Activated naive CD8-positive, alpha-beta T cell treated with anti-CD3 and anti-CD28 coated beads, Interleukin-2, amount 50 U/mL, for 16 hours (primary cell): ENCODE measurements at regions not wholly inside any gene's neighbourhood (a gene's known extent, or its start where the extent isn't known, plus 50 kb on each side); places are given as distances from the start of the nearest gene placed in this dataset.
"Not testable (repeated sequence)": the region's sequence is repeated elsewhere in the genome, so short reads cannot be mapped to it uniquely, and the experiment has no call there.

Experiments used
- DNase-seq: peaks from one replicate; pipeline ENCODE4 v3.0.0-alpha.2; 2020; ENCODE audit warnings: low read depth, low spot score

DNA sequence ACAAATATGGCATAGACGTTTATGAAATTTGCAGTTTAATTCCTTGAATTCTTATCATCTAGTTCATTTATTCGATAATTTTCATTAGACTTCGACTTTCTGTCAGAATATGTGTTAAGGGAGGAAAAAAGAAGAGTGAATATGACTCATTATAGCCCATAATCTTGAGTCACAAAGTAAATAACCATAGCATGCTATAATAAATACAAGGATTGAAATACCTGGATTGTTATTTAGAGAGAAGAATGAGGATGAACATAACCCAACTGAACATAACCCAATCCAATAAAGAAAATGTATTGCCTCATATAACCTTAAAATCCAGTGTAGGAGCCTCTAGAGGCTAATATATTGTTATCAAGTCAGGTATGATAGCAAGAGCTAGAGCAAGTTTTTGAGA is 1858.3 kb upstream of the RAG2 start:
- no peak for DNase-seq

DNA sequence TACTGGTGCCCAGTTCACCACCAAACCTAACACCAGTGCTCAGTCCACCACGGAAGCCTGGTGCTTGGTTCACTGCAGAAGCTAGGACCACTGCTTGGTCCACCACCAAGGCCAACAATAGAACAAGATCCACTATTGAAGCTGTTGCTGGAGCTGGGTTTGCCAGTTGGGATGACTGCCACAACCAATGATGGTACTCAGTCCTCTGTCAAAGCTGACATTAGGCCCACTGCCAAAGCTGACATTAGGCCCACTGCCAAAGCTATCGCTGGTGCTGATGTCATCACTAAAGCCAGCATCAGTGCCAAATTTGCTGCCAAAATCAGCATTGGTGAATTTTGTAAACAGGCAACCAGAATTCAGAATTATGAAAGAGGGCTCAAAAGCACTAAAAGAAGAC is 1850.2 kb upstream of the RAG2 start:
- no peak for DNase-seq

DNA sequence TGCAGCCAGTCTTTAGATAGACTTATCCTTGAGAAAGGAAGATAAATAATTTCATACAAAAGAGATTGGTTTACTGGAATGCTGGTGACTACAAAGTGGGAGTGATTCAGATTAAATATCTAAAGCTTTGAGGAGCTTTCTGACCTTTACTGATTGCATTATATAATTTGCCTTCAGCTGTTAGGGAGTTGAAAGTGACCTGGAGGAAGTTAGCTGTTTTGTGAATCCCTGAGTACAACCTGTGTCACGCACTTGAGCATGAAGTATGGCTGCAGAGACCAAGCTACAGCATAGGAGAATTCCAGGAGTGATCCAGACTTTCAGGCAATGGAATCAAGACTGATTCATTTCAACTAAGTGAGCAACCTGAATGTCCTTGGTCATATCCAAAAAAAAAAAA is 1848.3 kb upstream of the RAG2 start:
- no peak for DNase-seq

DNA sequence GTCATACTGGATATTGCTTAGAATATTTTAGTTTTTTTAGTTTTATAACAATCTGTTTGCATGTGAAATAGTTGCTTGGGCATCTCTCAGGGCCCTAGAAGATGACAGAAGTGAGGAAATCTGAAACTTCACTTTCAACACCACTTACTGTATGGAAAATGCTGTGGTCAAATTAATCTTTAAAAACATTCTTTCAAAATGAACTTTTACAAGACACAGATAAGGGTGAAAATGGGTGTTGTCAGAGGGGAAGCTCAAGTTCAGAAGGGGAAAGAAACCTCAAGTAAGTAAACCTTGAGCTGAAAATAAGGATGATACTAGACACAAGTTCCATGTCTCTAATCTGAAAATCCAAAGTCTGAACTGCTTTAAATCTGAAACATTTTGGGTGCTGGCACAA is 1840.1 kb upstream of the RAG2 start:
- no peak for DNase-seq

DNA sequence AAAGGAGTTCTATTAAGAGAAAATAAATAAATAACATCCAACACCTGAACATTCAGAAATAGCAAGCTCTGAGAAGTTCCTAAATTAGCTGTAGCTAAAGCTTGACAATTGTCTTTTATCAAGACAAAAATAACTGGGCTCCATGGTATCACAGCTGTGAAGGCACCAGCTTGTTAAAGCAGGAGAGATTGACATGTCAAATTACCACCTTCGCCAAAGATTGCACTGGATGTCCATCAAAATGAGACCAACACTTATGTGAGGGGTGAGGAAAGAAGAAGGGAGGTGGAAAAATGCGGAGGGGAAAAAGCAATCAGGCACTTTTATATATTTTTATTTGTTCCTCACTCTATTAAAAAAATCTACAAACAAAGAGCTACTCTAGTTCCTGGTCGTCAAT is 1827.5 kb upstream of the RAG2 start:
- no peak for DNase-seq

DNA sequence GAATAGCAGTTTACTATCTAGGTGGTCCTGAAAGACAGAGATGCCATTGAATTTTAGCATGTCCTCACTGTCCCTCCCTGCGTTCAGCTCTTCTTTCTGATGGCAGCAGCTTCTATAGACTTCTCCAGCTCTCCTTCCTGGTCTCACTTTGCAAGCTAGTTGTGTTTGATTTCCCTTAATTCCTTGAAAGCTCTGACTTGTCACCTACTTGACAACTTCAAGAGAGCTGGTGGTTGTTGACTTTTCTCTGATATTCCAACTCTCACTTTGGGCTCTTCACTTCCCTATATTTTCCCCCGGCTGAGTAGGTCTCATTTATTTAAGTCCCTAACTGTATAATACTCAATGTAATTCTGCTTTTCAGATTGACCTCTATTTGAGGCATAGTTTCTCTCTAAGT is 1825.0 kb upstream of the RAG2 start:
- DNase-seq, result no peak

DNA sequence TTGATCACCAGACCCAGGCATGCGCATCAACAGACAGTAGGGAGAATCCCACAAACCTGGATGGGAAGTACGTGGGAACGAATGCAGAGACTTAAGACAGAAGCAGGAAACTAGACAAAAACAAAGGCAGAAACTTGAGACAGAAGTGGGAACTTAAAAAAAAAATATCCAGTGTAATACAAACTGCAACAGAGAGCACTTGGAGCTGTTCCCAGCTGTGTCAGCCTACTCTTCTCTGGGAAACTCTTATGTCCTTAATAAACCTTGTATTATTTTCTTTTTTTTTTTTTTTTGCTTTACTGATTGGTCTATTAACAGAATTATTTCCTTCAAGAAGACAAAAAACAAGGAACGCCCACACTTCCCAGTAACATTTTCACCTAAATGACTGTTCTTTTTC is 1818.1 kb upstream of the RAG2 start:
- no peak for DNase-seq

DNA sequence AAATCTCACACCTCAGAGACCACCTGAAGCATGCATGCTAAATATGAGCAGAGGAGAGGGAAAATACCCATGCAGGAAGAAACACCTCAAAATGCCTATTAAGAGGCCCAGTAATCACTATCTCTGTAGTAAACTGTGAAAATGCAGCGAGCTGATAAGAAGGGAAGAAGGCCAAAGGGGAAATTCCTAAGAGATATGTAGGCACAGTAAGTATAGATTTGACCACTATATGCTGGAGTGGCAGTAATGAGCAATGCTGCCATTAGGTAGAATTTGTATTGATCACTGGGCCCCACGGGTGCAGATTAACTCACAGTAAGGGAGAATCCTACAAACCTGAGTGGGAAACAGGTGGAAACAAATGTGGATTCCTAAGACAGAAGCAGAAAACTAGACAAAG is 1813.1 kb upstream of the RAG2 start:
- no peak for DNase-seq

DNA sequence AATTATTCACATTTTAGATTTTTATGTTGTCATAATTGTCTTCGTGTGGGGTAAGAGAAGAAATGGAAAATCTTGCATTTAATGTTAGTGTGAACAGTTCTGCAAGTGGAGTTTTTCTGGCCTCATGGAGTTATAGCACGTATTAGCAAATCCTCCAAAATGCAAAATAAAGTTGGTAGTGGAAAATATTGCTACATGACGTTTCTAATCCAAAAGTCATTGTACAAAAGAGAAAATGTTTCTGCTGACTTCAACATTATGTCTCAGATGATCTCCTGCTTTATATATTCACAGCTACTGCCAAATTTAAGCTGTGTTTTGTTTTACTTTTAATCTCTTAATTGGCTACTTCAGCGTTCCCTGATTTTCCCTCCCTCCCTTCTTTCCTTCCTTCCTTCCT is 1804.0 kb upstream of the RAG2 start:
- DNase-seq, result no peak

DNA sequence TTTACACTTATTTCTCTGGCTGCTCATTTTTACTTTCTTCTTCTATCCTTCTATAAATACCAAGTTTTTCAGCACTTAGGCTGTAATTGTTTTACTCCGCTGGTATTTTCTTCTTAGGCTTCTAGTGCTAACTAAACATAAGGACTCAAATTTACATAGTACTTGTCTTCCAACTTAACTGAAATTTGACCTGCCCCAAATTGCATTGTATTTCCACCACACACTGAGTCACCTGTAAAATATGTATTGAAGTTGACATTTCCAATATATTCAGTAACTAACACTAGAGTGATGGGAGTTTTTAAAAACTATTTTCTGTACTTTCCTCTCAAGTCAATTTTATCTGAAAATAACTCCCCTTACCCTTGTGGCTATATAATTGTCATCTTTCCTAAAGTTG is 1794.1 kb upstream of the RAG2 start:
- DNase-seq, result no peak

DNA sequence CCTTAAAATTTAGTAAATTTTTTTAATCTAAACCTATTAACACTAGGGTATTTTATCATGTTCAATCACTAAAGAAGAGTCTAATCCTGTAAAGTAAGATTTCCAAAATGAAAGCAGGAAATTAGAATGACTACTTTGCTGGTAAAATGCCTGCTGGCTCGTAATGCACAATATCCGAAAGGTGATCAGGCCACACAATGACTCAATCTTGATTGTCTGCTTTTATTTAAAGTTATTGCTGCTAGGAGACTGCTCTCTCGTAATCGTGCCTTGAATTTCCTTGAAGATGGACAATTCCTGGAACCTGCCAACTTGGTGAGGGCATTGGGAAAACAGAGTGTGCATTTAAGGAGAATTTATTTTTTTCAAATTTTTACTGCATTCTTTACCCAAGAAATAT is 1786.5 kb upstream of the RAG2 start:
- no peak for DNase-seq

DNA sequence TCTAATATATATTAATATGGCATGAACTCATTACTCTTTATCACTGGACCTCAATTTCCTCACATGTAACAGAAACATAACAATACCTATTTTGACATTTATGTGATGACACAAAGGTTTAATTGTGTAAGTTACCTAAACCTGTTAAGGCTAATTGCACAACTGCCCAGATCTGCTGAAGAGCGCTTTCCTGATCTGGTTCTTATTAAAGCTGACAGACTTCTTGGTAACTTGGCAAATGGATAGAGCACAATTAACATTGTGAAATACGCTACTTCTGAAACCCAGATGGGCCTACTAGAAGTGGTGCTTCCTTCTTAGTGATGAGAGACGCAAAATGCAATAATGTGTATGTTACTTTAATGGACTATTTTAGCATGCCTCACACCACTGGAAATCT is 1767.2 kb upstream of the RAG2 start:
- DNase-seq, result no peak

DNA sequence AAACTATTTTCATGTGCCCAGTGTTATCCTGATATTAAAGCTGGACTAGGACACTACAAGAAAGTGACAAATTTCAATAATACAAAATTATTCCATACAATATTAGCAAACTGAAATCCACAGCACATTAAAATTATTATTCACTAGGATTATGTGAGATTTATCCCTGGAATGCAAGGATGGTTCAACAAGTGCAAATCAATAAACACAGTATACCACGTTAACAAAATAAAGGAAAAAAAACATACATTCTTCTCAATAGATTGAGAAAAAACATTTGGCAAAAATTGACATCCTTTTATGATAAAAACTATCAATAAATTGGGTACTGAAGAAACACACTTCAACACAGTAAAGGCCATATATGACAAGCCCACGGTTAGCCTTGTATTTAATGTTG is 1758.2 kb upstream of the RAG2 start:
- no peak for DNase-seq

DNA sequence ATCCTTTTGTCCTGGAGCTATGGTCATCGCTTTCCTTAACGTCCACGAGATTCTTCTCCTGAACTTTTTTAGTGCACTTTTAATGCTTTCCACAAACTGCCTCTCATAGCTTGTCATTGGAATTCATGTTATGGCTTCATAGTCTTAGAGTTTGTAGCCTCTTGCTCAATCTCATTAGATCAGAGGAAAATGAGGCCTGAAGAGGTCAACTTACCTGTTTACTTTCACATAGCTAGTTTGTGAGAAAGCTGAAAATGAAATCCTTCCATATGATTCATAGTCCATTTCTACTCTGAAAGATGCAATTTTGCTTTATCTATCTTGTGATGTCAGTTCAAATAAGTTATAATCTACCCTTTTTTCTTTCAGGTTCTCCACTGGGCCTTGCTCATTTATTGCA is 1747.2 kb upstream of the RAG2 start:
- no peak for DNase-seq

DNA sequence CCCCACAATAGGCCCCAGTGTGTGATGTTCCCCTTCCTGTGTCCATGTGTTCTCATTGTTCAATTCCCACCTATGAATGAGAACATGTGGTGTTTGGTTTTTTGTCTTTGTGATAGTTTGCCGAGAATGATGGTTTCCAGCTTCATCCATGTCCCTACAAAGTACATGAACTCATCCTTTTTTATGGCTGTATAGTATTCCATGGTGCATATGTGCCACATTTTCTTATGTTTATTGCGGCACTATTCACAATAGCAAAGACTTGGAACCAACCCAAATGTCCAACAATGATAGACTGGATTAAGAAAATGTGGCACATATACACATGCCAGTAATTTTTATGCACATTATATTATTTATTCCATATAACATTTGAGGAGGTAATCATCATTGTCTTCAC is 1743.6 kb upstream of the RAG2 start:
- DNase-seq, result not testable (repeated sequence)

DNA sequence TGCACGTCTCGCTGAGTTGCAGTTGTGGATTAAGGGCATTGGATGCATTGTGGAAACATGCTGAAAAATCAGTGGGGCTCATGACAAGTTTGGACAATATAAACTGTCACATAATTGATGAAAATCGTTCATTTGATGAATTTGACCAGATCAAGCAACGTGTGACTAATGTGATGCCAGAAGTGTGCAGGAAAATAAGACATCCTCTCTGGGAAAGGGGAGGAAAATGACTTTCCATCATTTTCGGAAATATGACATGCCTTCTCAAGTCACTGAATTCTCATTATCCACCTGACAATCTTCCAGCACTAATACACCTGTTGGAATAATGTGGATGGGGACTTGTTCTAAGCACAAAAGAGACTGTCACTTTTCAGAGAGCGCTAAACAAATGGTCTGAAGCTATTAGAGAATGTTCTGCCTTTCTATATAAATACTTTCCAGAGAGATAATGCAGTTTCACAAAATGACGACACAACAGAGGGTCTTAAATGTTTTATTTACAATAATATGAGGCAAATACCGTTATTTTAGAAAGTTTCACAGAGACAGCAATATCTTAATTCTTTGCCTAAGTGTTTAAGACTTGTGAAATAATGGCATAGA is 1741.9 kb upstream of the RAG2 start:
- DNase-seq, result no peak

DNA sequence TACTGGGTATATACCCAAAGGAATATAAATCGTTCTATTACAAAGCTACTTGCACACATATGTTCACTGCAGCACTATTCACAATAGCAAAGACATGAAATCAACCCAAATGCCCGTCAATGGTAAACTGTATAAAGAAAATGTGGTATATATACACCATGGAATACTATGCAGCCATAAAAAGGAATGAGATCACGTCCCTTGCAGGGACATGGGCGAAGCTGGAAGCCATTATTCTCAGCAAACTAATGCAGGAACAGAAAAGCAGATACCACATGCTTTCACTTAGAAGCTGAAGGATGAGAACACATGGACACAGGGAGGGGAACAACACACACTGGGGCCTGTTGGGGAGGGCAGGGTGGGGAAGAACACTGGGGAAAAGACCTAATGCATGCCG is 1740.0 kb upstream of the RAG2 start:
- not testable (repeated sequence) for DNase-seq

DNA sequence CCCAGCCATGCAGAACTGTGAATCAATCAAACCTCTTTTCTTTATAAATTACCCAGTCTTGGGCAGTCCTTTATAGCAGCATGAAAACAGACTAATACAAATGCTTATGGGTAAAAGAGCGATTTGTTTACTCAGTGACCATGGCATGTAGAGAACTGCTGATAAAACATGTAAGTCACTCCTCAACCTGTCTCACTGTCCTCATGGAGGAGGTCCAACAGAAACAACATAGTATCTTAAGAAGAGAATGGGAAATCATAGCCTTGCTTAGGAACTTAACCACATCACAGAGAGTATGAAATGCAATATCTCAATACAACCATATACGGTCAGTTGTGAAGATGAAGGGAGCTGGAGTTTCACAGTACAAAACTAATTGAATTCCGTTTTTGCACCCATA is 1734.0 kb upstream of the RAG2 start:
- no peak for DNase-seq

DNA sequence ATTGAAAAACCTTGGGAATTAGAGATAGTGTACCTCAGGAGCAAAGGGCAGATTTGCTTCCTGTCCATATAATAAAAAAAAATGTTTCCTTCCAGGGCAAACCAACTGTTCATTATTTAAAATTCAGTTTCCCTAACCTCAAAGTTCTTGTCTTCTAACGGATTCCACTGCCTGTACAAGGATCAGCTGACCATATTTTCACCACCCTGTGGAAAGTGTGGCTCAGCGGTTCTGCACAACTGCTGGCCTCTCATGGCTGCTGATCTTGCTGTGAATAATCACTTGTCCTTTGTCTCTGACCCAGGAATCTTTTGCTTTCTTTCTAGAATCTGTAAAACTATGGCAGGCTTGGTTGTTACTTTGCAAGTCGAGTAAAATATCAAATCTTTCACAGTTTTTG is 1732.5 kb upstream of the RAG2 start:
- no peak for DNase-seq

DNA sequence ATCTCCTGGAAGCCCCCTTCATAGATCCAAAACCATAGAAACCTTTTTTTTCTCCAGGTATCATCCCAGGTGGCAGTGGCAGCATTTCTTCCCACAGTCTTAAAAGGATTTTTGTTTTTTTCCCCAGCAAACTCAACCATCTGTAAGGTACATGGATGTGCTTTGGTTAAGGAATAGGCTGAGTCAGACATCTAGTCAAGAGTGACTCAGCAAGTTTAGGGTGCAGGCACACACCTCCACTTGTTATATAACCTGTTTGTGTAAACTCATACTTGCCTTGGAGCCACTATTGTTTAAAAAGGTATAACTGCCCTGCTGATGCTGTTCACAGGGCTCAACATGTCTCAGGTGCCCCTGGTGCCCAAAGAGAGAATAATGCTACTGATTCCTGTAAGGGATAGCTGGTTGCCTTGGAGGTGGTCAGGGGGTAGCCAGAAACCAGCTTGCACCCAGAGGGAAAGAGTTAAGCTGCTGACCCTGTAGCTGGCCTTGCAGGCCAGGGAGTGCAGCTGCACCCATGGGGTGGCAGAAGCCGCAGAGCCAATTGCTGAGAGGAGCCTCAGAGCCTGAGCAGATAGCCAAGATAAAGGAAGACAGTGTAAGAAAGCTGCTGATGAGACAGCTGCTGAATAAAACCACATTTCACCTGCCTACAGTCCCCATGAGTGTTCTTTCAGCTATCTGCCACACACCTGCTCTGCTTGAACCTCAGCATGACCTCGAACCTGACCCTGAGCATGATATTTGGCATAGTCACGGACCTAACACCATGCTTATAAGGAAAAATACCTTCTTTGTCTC is 1726.1 kb upstream of the RAG2 start:
- no peak for DNase-seq

DNA sequence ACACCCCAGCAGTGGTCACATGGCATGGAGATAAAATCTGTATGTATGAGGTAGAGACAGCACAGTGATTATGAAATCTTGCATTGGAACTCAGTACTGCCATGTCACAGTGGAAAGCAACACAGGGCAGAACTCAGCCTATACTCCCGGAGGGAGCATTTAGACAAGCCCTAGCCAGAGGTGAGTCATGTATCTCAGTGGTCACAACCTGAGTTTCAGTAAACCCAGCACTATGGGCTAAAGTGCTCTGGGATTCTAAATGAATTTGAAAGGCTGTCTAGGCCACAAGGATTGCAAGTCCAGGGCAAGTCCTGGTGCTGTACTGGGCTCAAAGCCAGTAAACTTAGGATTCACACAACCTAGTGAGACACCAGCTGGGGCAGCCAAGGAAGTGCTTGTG is 1717.1 kb upstream of the RAG2 start:
- DNase-seq, result no peak

DNA sequence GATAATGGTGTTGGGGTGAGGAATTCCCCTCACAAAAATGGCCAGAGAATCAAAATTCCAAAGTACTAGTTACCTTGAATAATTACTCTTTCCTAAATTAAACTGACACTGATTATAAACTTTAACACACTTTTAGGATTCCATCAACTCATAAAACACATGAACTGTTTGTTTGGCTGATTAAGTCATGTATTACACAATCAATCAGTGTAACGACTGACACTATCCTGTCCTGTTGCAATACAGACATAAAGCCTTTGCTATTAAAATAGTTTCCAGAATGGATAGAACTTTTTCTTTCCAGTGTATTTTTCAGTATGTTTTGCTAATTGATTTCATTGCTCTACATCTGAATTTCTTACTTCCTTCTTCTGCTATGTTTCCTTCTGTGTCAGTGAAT is 1709.4 kb upstream of the RAG2 start:
- no peak for DNase-seq

DNA sequence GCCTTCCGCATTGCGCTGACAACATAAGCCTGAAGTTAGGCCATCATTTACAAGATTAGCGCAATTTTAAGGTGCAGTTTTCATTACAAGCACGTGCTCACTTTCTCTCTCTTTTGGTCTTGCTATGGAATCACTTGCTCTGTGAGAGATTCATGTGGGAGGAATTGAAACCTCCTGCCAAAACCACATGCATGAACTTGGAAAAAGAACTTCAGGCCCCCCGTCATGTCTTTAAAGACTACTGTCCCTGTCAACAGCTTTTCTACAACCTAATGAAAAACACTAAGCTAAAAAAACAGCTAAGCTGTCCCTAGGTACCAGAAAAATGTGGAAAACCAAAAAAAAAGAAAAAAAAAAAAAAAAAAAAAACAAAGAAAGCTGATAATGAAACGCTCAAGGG is 1707.6 kb upstream of the RAG2 start:
- DNase-seq, result no peak

DNA sequence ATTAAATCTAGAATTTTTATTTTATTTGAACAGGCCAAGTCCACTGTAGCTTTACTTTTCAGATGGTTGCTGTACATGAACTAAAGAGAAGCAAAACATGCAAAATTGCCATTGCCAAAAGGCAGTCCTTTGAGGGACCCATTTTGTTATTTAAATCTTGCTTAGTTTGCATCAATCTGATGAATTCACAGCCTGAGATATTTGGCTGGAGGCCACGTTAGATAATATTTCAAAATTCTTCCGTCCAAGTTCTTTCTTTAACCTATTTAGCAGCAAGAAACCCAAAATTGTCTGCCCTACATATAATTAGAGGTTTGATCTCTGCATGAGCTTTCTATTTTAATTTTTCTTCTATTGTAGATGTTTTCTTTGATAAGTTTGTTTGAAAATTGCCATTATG is 1706.9 kb upstream of the RAG2 start:
- no peak for DNase-seq
